HCT116 (cell line): ENCODE measurements at regions not wholly inside any gene's neighbourhood (a gene's known extent, or its start where the extent isn't known, plus 50 kb on each side); places are given as distances from the start of the nearest gene placed in this dataset.

Source experiments
- ATAC-seq: fragments of 200-7000 bp; cut with Tn5 transposase; 2 replicates; pipeline ENCODE4 v1.9.1; 2020; ENCODE audit warnings: mild to moderate bottlenecking, moderate library complexity
- BruUV-seq: library from RNA; stranded (reverse); fragments of 400-500 nt; replicated peaks from 2 replicates; lab custom pipeline; 2021; lab: Mats Ljungman, UMichigan
- CTCF ChIA-PET: fragments of 300-600 bp; sonication (Branson Sonifier 250); formaldehyde crosslinking; loops from one replicate; lab custom pipeline; 2021; ENCODE audit warnings: antibody characterized with exemption; lab: Charles Lee
- POLR2A ChIA-PET: fragments of 300-600, 350-600 bp; sonication (Branson Sonifier 250); formaldehyde crosslinking; loops from one replicate; lab custom pipeline; 2021; ENCODE audit warnings: antibody characterized with exemption; lab: Charles Lee
- RAD21 ChIA-PET, 2 experiments: fragments of 300-600 bp; sonication (Branson Sonifier 250); formaldehyde crosslinking; loops; one replicate each; lab custom pipeline; 2023; ENCODE audit warnings: low total read pairs in 2 of 2; ENCODE audit not compliant: uncharacterized antibody in 2 of 2, unreplicated experiment in 2 of 2, low non-redundant PET in 1 of 2; lab: Charles Lee
- DNase-seq: peaks from one replicate; pipeline ENCODE4 v3.0.0-alpha.2; 2010; ENCODE audit warnings: low read depth, low spot score
- H2AFZ ChIP-seq: fragments of 200-600 bp; shearing (Covaris generic), sonication (generic); 2 replicates; pipeline ENCODE4 v1.6.1; 2017; ENCODE audit warnings: low read depth, mixed run types, mixed read lengths, antibody characterized with exemption, low read length; ENCODE audit not compliant: poor library complexity, severe bottlenecking
- H3K27ac ChIP-seq: 2 replicates; pipeline ENCODE4 v1.5.1; 2012; ENCODE audit warnings: low read depth, low read length
- H3K27me3 ChIP-seq: fragments of 200-600 bp; sonication (generic); 2 replicates; pipeline ENCODE4 v1.6.1; 2016; ENCODE audit warnings: mixed run types, low read length, mixed read lengths; ENCODE audit not compliant: insufficient read depth
- H3K36me3 ChIP-seq, 2 experiments: fragments of 200-500 bp in 1 of 2; fragments of 200-600 bp in 1 of 2; sonication (Bioruptor generic) in 1 of 2; sonication (generic) in 1 of 2; 2 replicates each; pipeline versions ENCODE4 v1.5.1 to v1.6.1; 2014 to 2016; ENCODE audit warnings: low read length in 2 of 2, inconsistent platforms in 1 of 2, mixed read lengths in 1 of 2, mixed run types in 1 of 2; ENCODE audit not compliant: insufficient read depth in 2 of 2, control insufficient read depth in 1 of 2
- H3K4me1 ChIP-seq, 2 experiments: fragments of 200-600 bp in 1 of 2; sonication (generic) in 1 of 2; 2 replicates each; pipeline versions ENCODE4 v1.5.1 to v1.6.1; 2012 to 2017; ENCODE audit warnings: low read length in 2 of 2, inconsistent platforms in 1 of 2, mild to moderate bottlenecking in 1 of 2, mixed read lengths in 1 of 2, mixed run types in 1 of 2, moderate library complexity in 1 of 2; ENCODE audit not compliant: insufficient read depth in 2 of 2, control insufficient read depth in 1 of 2
- H3K4me2 ChIP-seq: fragments of 200-600 bp; sonication (generic); 2 replicates; pipeline ENCODE4 v1.6.1; 2017; ENCODE audit warnings: mixed run types, low read length, mixed read lengths
- H3K4me3 ChIP-seq, 2 experiments: fragments of 200-600 bp in 1 of 2; sonication (generic) in 1 of 2; replicated peaks in 1 of 2; 2 replicates each; pipeline ENCODE4 v1.5.1; 2011 to 2016; ENCODE audit warnings: low read length in 2 of 2, control low read depth in 1 of 2, low read depth in 1 of 2, mild to moderate bottlenecking in 1 of 2, mixed read lengths in 1 of 2, mixed run types in 1 of 2
- H3K79me2 ChIP-seq: fragments of 200-600 bp; sonication (generic); 2 replicates; pipeline ENCODE4 v1.6.1; 2017; ENCODE audit warnings: mild to moderate bottlenecking, mixed run types, low read length, moderate library complexity, mixed read lengths; ENCODE audit not compliant: insufficient read depth
- H3K9ac ChIP-seq: fragments of 200-600 bp; sonication (generic); 2 replicates; pipeline ENCODE4 v1.6.1; 2016; ENCODE audit warnings: low read length, mixed read lengths
- H3K9me2 ChIP-seq: fragments of 200-600 bp; sonication (generic), shearing (Covaris generic); 2 replicates; pipeline ENCODE4 v1.6.1; 2017; ENCODE audit warnings: mixed run types, mild to moderate bottlenecking, moderate library complexity; ENCODE audit not compliant: insufficient read depth
- H3K9me3 ChIP-seq, 2 experiments: fragments of 200-500 bp in 1 of 2; fragments of 200-600 bp in 1 of 2; sonication (Bioruptor generic) in 1 of 2; sonication (generic) in 1 of 2; 2 replicates each; pipeline ENCODE4 v1.6.1; 2014 to 2017; ENCODE audit warnings: low read length in 2 of 2, mixed read lengths in 2 of 2, inconsistent platforms in 1 of 2, low read depth in 1 of 2, mild to moderate bottlenecking in 1 of 2, mixed run types in 1 of 2, moderate library complexity in 1 of 2; ENCODE audit not compliant: control insufficient read depth in 1 of 2, insufficient read depth in 1 of 2
- H4K20me1 ChIP-seq: fragments of 200-600 bp; sonication (generic), shearing (Covaris generic); 2 replicates; pipeline ENCODE4 v1.6.1; 2017; ENCODE audit warnings: mixed run types, mild to moderate bottlenecking, moderate library complexity; ENCODE audit not compliant: insufficient read depth
- CBX3 ChIP-seq: IDR thresholded peaks from 2 replicates; pipeline ENCODE4 v1.6.1; 2012; ENCODE audit warnings: low read depth
- CEBPB ChIP-seq: IDR thresholded peaks from 2 replicates; pipeline ENCODE4 v1.6.1; 2012; ENCODE audit warnings: low read depth
- EGR1 ChIP-seq: IDR thresholded peaks from 2 replicates; pipeline ENCODE4 v1.6.1; 2012; ENCODE audit warnings: low read depth
- ELF1 ChIP-seq: IDR thresholded peaks from 2 replicates; pipeline ENCODE4 v1.6.1; 2012; ENCODE audit warnings: low read depth, borderline replicate concordance
- EZH2 ChIP-seq: fragments of 200-600 bp; sonication (generic); IDR thresholded peaks from 2 replicates; pipeline ENCODE4 v1.6.1; 2017; ENCODE audit warnings: antibody characterized with exemption, mixed run types
- EZH2phosphoT487 ChIP-seq: fragments of 200-600 bp; IDR thresholded peaks from 2 replicates; pipeline ENCODE4 v1.6.1; 2018; ENCODE audit warnings: antibody characterized with exemption, borderline replicate concordance
- FOSL1 ChIP-seq: IDR thresholded peaks from 2 replicates; pipeline ENCODE4 v1.6.1; 2012; ENCODE audit warnings: low read depth
- JUND ChIP-seq: IDR thresholded peaks from 2 replicates; pipeline ENCODE4 v1.6.1; 2012
- POLR2A ChIP-seq: IDR thresholded peaks from 2 replicates; pipeline ENCODE4 v1.7.0; 2011; ENCODE audit warnings: borderline replicate concordance; ENCODE audit not compliant: insufficient read depth, insufficient read length; ENCODE audit errors: extremely low read depth
- POLR2AphosphoS5 ChIP-seq: IDR thresholded peaks from 2 replicates; pipeline ENCODE4 v1.6.1; 2011; ENCODE audit warnings: mild to moderate bottlenecking, low read depth, low read length, moderate library complexity
- SIN3A ChIP-seq: IDR thresholded peaks from 2 replicates; pipeline ENCODE4 v1.6.1; 2012; ENCODE audit warnings: low read depth
- SP1 ChIP-seq: IDR thresholded peaks from 2 replicates; pipeline ENCODE4 v1.6.1; 2012; ENCODE audit warnings: low read depth
- SRF ChIP-seq: IDR thresholded peaks from 2 replicates; pipeline ENCODE4 v1.6.1; 2012; ENCODE audit warnings: low read depth
- TCF7L2 ChIP-seq: IDR thresholded peaks from 2 replicates; pipeline ENCODE4 v1.7.0; 2011; ENCODE audit warnings: borderline replicate concordance, inconsistent platforms; ENCODE audit not compliant: insufficient read depth, insufficient read length; ENCODE audit errors: extremely low read depth
- YY1 ChIP-seq: IDR thresholded peaks from 2 replicates; pipeline ENCODE4 v1.6.1; 2011; ENCODE audit warnings: low read length, low read depth, moderate library complexity, mild to moderate bottlenecking; ENCODE audit not compliant: insufficient replicate concordance; ENCODE audit errors: extremely low read depth
- ZNF274 ChIP-seq: fragments of 200-500 bp; sonication (Bioruptor generic); IDR thresholded peaks from 2 replicates; pipeline ENCODE4 v1.6.1; 2014; ENCODE audit warnings: mild to moderate bottlenecking, low read depth, low read length, inconsistent platforms
- intact Hi-C: fragments of 100-400 bp; cut with micrococcal nuclease; formaldehyde crosslinking; loops from 2 replicates; pipeline ENCODE4 v1.10.0; 2022
- TF ChIP-seq, protein P1 (sequence below): IDR thresholded peaks from 2 replicates; pipeline ENCODE4 v1.6.1; 2011; ENCODE audit warnings: mild to moderate bottlenecking, low read length, moderate library complexity; ENCODE audit not compliant: insufficient replicate concordance; ENCODE audit errors: extremely low read depth
- TF ChIP-seq, protein P2 (sequence below): IDR thresholded peaks from 2 replicates; pipeline ENCODE4 v1.6.1; 2012
- TF ChIP-seq, protein P3 (sequence below): IDR thresholded peaks from 2 replicates; pipeline ENCODE4 v1.6.1; 2012; ENCODE audit warnings: low read depth
- TF ChIP-seq, protein P4 (sequence below), 3 experiments: fragments of 200-600 bp in 1 of 3; sonication (generic) in 1 of 3; IDR thresholded peaks in 2 of 3; conservative IDR thresholded peaks in 1 of 3; 2 replicates each; pipeline ENCODE4 v1.5.1; 2012 to 2017; ENCODE audit warnings: low read depth in 2 of 3, low read length in 2 of 3, antibody characterized with exemption in 1 of 3, borderline replicate concordance in 1 of 3, control low read depth in 1 of 3, mild to moderate bottlenecking in 1 of 3, mixed read lengths in 1 of 3, mixed run types in 1 of 3, moderate library complexity in 1 of 3; ENCODE audit not compliant: insufficient read depth in 1 of 3

DNA sequence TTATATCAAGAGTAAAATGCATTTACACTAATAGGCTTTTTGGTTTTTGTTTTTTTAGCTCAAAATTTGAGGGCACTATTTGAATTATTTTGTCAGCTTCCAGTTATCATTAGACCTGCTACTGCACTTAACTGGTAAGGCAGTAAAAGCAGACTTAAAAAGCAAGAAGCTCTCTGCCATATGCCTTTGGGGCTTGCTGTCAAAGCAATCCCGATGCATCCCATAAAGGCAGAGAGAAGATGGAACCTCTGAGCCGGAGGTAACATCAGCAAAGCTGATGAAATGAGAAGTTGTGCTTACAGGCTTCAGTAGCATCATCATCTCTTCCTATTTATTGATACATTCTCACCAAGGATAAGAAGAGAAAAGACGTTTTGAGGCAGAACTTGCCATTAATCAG, 1414.3 kb upstream of the CDH6 start:
- Histone ChIP-seq H3K9me2 (no peaks in the 10 kb centered on the region), H3K79me2 (no peaks in the 10 kb centered on the region)
- no TSS peak for BruUV-seq
- no peak for TF ChIP-seq CBX3
- TF ChIP-seq, protein P1, sequence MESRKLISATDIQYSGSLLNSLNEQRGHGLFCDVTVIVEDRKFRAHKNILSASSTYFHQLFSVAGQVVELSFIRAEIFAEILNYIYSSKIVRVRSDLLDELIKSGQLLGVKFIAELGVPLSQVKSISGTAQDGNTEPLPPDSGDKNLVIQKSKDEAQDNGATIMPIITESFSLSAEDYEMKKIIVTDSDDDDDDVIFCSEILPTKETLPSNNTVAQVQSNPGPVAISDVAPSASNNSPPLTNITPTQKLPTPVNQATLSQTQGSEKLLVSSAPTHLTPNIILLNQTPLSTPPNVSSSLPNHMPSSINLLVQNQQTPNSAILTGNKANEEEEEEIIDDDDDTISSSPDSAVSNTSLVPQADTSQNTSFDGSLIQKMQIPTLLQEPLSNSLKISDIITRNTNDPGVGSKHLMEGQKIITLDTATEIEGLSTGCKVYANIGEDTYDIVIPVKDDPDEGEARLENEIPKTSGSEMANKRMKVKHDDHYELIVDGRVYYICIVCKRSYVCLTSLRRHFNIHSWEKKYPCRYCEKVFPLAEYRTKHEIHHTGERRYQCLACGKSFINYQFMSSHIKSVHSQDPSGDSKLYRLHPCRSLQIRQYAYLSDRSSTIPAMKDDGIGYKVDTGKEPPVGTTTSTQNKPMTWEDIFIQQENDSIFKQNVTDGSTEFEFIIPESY: no peak
- no peak for TF ChIP-seq JUND
- TF ChIP-seq, protein P2, sequence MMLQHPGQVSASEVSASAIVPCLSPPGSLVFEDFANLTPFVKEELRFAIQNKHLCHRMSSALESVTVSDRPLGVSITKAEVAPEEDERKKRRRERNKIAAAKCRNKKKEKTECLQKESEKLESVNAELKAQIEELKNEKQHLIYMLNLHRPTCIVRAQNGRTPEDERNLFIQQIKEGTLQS: no peak
- TF ChIP-seq POLR2A: no peak
- TF ChIP-seq YY1: no peak
- TF ChIP-seq ZNF274: no peak
- TF ChIP-seq ELF1: no peak
- no peak for TF ChIP-seq POLR2AphosphoS5
- TF ChIP-seq SIN3A: no peak
- no peak for TF ChIP-seq SRF
- no peak for TF ChIP-seq EGR1
- TF ChIP-seq SP1: no peak
- no peak for TF ChIP-seq CEBPB
- no peak for TF ChIP-seq EZH2
- TF ChIP-seq, protein P3, sequence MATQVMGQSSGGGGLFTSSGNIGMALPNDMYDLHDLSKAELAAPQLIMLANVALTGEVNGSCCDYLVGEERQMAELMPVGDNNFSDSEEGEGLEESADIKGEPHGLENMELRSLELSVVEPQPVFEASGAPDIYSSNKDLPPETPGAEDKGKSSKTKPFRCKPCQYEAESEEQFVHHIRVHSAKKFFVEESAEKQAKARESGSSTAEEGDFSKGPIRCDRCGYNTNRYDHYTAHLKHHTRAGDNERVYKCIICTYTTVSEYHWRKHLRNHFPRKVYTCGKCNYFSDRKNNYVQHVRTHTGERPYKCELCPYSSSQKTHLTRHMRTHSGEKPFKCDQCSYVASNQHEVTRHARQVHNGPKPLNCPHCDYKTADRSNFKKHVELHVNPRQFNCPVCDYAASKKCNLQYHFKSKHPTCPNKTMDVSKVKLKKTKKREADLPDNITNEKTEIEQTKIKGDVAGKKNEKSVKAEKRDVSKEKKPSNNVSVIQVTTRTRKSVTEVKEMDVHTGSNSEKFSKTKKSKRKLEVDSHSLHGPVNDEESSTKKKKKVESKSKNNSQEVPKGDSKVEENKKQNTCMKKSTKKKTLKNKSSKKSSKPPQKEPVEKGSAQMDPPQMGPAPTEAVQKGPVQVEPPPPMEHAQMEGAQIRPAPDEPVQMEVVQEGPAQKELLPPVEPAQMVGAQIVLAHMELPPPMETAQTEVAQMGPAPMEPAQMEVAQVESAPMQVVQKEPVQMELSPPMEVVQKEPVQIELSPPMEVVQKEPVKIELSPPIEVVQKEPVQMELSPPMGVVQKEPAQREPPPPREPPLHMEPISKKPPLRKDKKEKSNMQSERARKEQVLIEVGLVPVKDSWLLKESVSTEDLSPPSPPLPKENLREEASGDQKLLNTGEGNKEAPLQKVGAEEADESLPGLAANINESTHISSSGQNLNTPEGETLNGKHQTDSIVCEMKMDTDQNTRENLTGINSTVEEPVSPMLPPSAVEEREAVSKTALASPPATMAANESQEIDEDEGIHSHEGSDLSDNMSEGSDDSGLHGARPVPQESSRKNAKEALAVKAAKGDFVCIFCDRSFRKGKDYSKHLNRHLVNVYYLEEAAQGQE: no peak
- no peak for TF ChIP-seq FOSL1
- TF ChIP-seq, protein P4, sequence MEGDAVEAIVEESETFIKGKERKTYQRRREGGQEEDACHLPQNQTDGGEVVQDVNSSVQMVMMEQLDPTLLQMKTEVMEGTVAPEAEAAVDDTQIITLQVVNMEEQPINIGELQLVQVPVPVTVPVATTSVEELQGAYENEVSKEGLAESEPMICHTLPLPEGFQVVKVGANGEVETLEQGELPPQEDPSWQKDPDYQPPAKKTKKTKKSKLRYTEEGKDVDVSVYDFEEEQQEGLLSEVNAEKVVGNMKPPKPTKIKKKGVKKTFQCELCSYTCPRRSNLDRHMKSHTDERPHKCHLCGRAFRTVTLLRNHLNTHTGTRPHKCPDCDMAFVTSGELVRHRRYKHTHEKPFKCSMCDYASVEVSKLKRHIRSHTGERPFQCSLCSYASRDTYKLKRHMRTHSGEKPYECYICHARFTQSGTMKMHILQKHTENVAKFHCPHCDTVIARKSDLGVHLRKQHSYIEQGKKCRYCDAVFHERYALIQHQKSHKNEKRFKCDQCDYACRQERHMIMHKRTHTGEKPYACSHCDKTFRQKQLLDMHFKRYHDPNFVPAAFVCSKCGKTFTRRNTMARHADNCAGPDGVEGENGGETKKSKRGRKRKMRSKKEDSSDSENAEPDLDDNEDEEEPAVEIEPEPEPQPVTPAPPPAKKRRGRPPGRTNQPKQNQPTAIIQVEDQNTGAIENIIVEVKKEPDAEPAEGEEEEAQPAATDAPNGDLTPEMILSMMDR (IDR thresholded peaks at IDR 0.05 in 2 of 3, conservative IDR thresholded peaks at IDR 0.05 in 1 of 3; ENCODE audit: borderline replicate concordance in 1 of 3, insufficient read depth in 1 of 3, low read depth in 2 of 3, low read length in 2 of 3): no peak
- TF ChIP-seq TCF7L2: no peak
- TF ChIP-seq EZH2phosphoT487: no peak
- TF ChIP-seq, all 23 proteins: peak for 0
- no peak overlapping the region for H3K4me3 ChIP-seq
- ATAC-seq: no peak
- ChIA-PET CTCF (no interaction called here), POLR2A (no interaction called here), RAD21 (no interaction called here)
- H3K36me3 ChIP-seq: no peaks in the 10 kb centered on the region
- no peak overlapping the region for H3K9ac ChIP-seq
- H3K9me3 ChIP-seq: peaks cover 18 to 21% of the 10 kb centered on the region in 2 experiments; a peak in 2 of 4 replicates
- no peak overlapping the region for H2AFZ ChIP-seq
- no peak overlapping the region for H3K4me2 ChIP-seq
- H4K20me1 ChIP-seq: no peaks in the 10 kb centered on the region
- H3K27ac ChIP-seq: no peak overlapping the region
- intact Hi-C loops: no loop called here
- H3K27me3 ChIP-seq: no peaks in the 10 kb centered on the region
- DNase-seq: no peak
- H3K4me1 ChIP-seq: no peaks in the 10 kb centered on the region
